Endothelial cell of umbilical vein (primary cell): ENCODE measurements at regions not wholly inside any gene's neighbourhood (a gene's known extent, or its start where the extent isn't known, plus 50 kb on each side); places are given as distances from the start of the nearest gene placed in this dataset.

Experiments
- BruUV-seq: library from RNA; stranded (reverse); fragments of 400-500 nt; replicated peaks from 2 replicates; lab custom pipeline; 2021; lab: Mats Ljungman, UMichigan
- CTCF ChIA-PET: fragments of 300-600, 350-600 bp; sonication (Branson Sonifier 250); formaldehyde crosslinking; loops from one replicate; lab custom pipeline; 2021; ENCODE audit warnings: antibody characterized with exemption, inconsistent platforms; lab: Charles Lee
- POLR2A ChIA-PET: fragments of 300-600, 350-600 bp; sonication (Branson Sonifier 250); formaldehyde crosslinking; loops from one replicate; lab custom pipeline; 2021; ENCODE audit warnings: antibody characterized with exemption, inconsistent platforms; lab: Charles Lee
- DNase-seq: peaks from one replicate; pipeline ENCODE4 v3.0.0-alpha.2; 2011; ENCODE audit warnings: low read depth, low spot score
- FAIRE-seq: peaks from 2 replicates; lab custom pipeline; 2011; peaks lifted over from hg19 to GRCh38; lab: Jason Lieb, UNC
- H2AFZ ChIP-seq: 2 replicates; pipeline ENCODE4 v1.6.0; 2012; ENCODE audit warnings: low read depth, low read length, control low read depth, inconsistent platforms
- H3K27ac ChIP-seq: 2 replicates; pipeline ENCODE4 v1.5.1; 2011; ENCODE audit warnings: low read depth, mild to moderate bottlenecking, control low read depth, low read length, moderate library complexity; ENCODE audit not compliant: insufficient read depth
- H3K27me3 ChIP-seq, 2 experiments: 2 replicates each; pipeline versions ENCODE4 v1.6.0 to v1.6.1; 2011; ENCODE audit warnings: low read length in 2 of 2, mixed read lengths in 1 of 2; ENCODE audit not compliant: control insufficient read depth in 2 of 2, insufficient read depth in 2 of 2
- H3K36me3 ChIP-seq, 2 experiments: 2 replicates in 1 of 2; 3 replicates in 1 of 2; pipeline ENCODE4 v1.5.1; 2011; ENCODE audit warnings: low read length in 2 of 2, mild to moderate bottlenecking in 1 of 2, moderate library complexity in 1 of 2; ENCODE audit not compliant: control insufficient read depth in 2 of 2, insufficient read depth in 2 of 2; ENCODE audit errors: extremely low read depth in 1 of 2
- H3K4me1 ChIP-seq: 3 replicates; pipeline ENCODE4 v1.5.1; 2011; ENCODE audit warnings: mild to moderate bottlenecking, low read length; ENCODE audit not compliant: control insufficient read depth, insufficient read depth; ENCODE audit errors: extremely low read depth
- H3K4me2 ChIP-seq: 2 replicates; pipeline ENCODE4 v1.6.1; 2011; ENCODE audit warnings: low read length, control low read depth, mixed read lengths; ENCODE audit not compliant: insufficient read depth
- H3K4me3 ChIP-seq, 3 experiments: fragments of 200-600 bp in 1 of 3; sonication (generic), shearing (Covaris generic) in 1 of 3; replicated peaks in 1 of 3; 2 replicates each; pipeline ENCODE4 v1.5.1; 2011 to 2016; ENCODE audit warnings: control low read depth in 3 of 3, low read length in 3 of 3, mild to moderate bottlenecking in 2 of 3, inconsistent platforms in 1 of 3, low read depth in 1 of 3, moderate library complexity in 1 of 3; ENCODE audit not compliant: insufficient read depth in 1 of 3
- H3K79me2 ChIP-seq: 2 replicates; pipeline ENCODE4 v1.6.0; 2012; ENCODE audit warnings: low read length, inconsistent platforms; ENCODE audit not compliant: control insufficient read depth, insufficient read depth
- H3K9ac ChIP-seq: replicated peaks from 2 replicates; pipeline ENCODE3; 2011; ENCODE audit warnings: low read length, control low read depth; ENCODE audit not compliant: insufficient read depth; ENCODE audit errors: extremely low read depth
- H3K9me1 ChIP-seq: replicated peaks from 3 replicates; pipeline ENCODE4 v1.6.0; 2011; ENCODE audit warnings: mild to moderate bottlenecking, low read length; ENCODE audit not compliant: control insufficient read depth, insufficient read depth; ENCODE audit errors: extremely low read depth
- H3K9me3 ChIP-seq: replicated peaks from 2 replicates; pipeline ENCODE4 v1.5.1; 2012; ENCODE audit warnings: low read length, inconsistent platforms; ENCODE audit not compliant: control insufficient read depth, insufficient read depth
- H4K20me1 ChIP-seq: replicated peaks from 2 replicates; pipeline ENCODE3; 2011; ENCODE audit warnings: mild to moderate bottlenecking, low read length; ENCODE audit not compliant: control insufficient read depth, insufficient read depth; ENCODE audit errors: extremely low read depth
- CTCF ChIP-seq, 2 donors: IDR thresholded peaks; 1 replicate in 1 of 2; 2 replicates in 1 of 2; pipeline ENCODE4 v1.5.1; 2011; ENCODE audit warnings: low read length in 2 of 2, mild to moderate bottlenecking in 2 of 2, moderate library complexity in 2 of 2, control low read depth in 1 of 2, inconsistent platforms in 1 of 2, low read depth in 1 of 2; ENCODE audit not compliant: insufficient read depth in 1 of 2; ENCODE audit errors: extremely low read depth in 1 of 2
- EZH2 ChIP-seq: IDR thresholded peaks from 2 replicates; pipeline ENCODE4 v1.6.1; 2012; ENCODE audit warnings: borderline replicate concordance, low read depth, mild to moderate bottlenecking, moderate library complexity, low read length, inconsistent platforms; ENCODE audit not compliant: severe bottlenecking
- FOS ChIP-seq: IDR thresholded peaks from 2 replicates; pipeline ENCODE4 v1.6.1; 2011; ENCODE audit warnings: mild to moderate bottlenecking, low read length, moderate library complexity, borderline replicate concordance; ENCODE audit not compliant: insufficient read depth
- GATA2 ChIP-seq: IDR thresholded peaks from 2 replicates; pipeline ENCODE4 v1.7.0; 2011; ENCODE audit warnings: low read depth, mild to moderate bottlenecking, moderate library complexity, mixed read lengths, low read length; ENCODE audit not compliant: insufficient read length, insufficient read depth
- JUN ChIP-seq: IDR thresholded peaks from 2 replicates; pipeline ENCODE4 v1.6.1; 2011; ENCODE audit warnings: borderline replicate concordance, low read depth; ENCODE audit not compliant: insufficient read length, insufficient read depth
- MAX ChIP-seq: IDR thresholded peaks from 2 replicates; pipeline ENCODE4 v1.6.1; 2011; ENCODE audit not compliant: insufficient read depth, insufficient read length
- MYC ChIP-seq: IDR thresholded peaks from one replicate; pipeline ENCODE4 v1.6.1; 2011; ENCODE audit warnings: mild to moderate bottlenecking, low read depth, low read length
- POLR2A ChIP-seq: IDR thresholded peaks from 2 replicates; pipeline ENCODE4 v1.6.1; 2012; ENCODE audit warnings: low read depth, mild to moderate bottlenecking, control low read depth, low read length
- POLR2AphosphoS5 ChIP-seq: IDR thresholded peaks from 2 replicates; pipeline ENCODE4 v1.6.1; 2012; ENCODE audit warnings: low read depth, mild to moderate bottlenecking, control low read depth, low read length, moderate library complexity; ENCODE audit not compliant: insufficient read depth
- dilution Hi-C: fragments of 300-500 bp; cut with MboI; formaldehyde crosslinking; loops from one replicate; pipeline ENCODE4 v1.15.0; 2019; ENCODE audit warnings: low sequenced_read_pairs; ENCODE audit not compliant: extremely low pct_ligation_motif_present
- intact Hi-C: fragments of 100-400 bp; cut with micrococcal nuclease; formaldehyde crosslinking; loops from one replicate; pipeline ENCODE4 v1.10.0; 2022

GRCh38 chr5:58286741-58287140 lies 173.1 kb downstream of the PLK2 start:
- DNase-seq, result no peak
- no peak overlapping the region for H3K4me3 ChIP-seq
- ChIA-PET CTCF (no interaction called here), POLR2A (no interaction called here)
- BruUV-seq, result no TSS peak
- H3K4me1 ChIP-seq, result no peaks in the 10 kb centered on the region
- H3K79me2 ChIP-seq, result no peaks in the 10 kb centered on the region
- dilution Hi-C loops (no loop called here), intact Hi-C loops (no loop called here)
- H3K9ac ChIP-seq, result no peak overlapping the region
- no peaks in the 10 kb centered on the region for H3K27me3 ChIP-seq
- no peaks in the 10 kb centered on the region for H3K9me1 ChIP-seq
- H4K20me1 ChIP-seq, result no peaks in the 10 kb centered on the region
- no peak overlapping the region for H2AFZ ChIP-seq
- no peaks in the 10 kb centered on the region for H3K36me3 ChIP-seq
- no peak for FAIRE-seq
- no peak overlapping the region for H3K27ac ChIP-seq
- H3K4me2 ChIP-seq, result no peak overlapping the region
- TF ChIP-seq POLR2A, result no peak
- no peak for TF ChIP-seq CTCF (IDR thresholded peaks at IDR 0.05; ENCODE audit: extremely low read depth in 1 of 2, insufficient read depth in 1 of 2, low read depth in 1 of 2, low read length in 2 of 2)
- TF ChIP-seq MYC, result no peak
- TF ChIP-seq EZH2, result no peak
- H3K9me3 ChIP-seq, result no peaks in the 10 kb centered on the region

GRCh38 chr5:58285900-58286299 lies 174.0 kb downstream of the PLK2 start:
- H3K4me1 ChIP-seq, result no peaks in the 10 kb centered on the region
- no peak overlapping the region for H3K27ac ChIP-seq
- TF ChIP-seq EZH2, result no peak
- no peak for TF ChIP-seq POLR2A
- no peak for TF ChIP-seq CTCF (IDR thresholded peaks at IDR 0.05; ENCODE audit: extremely low read depth in 1 of 2, insufficient read depth in 1 of 2, low read depth in 1 of 2, low read length in 2 of 2)
- TF ChIP-seq JUN, result no peak
- TF ChIP-seq MYC, result no peak
- TF ChIP-seq POLR2AphosphoS5, result no peak
- TF ChIP-seq MAX, result no peak
- TF ChIP-seq GATA2, result no peak
- no peak for TF ChIP-seq FOS
- no peak overlapping the region for H3K4me2 ChIP-seq
- no peaks in the 10 kb centered on the region for H3K9me1 ChIP-seq
- no peaks in the 10 kb centered on the region for H3K9me3 ChIP-seq
- H4K20me1 ChIP-seq, result no peaks in the 10 kb centered on the region
- no peaks in the 10 kb centered on the region for H3K36me3 ChIP-seq
- POLR2A ChIA-PET, result no interaction called here
- no peak overlapping the region for H3K9ac ChIP-seq
- no peaks in the 10 kb centered on the region for H3K79me2 ChIP-seq
- intact Hi-C loops, result no loop called here
- FAIRE-seq (no peak), DNase-seq (no peak)
- no TSS peak for BruUV-seq
- H3K27me3 ChIP-seq, result no peaks in the 10 kb centered on the region
- H3K4me3 ChIP-seq, result no peak overlapping the region
- no peak overlapping the region for H2AFZ ChIP-seq
- dilution Hi-C loops, result no loop called here
- CTCF ChIA-PET, result no interaction called here
